ENCODE measurements at regions not wholly inside any gene's neighbourhood (a gene's known extent, or its start where the extent isn't known, plus 50 kb on each side); places are given as distances from the start of the nearest gene placed in this dataset.

DNA sequence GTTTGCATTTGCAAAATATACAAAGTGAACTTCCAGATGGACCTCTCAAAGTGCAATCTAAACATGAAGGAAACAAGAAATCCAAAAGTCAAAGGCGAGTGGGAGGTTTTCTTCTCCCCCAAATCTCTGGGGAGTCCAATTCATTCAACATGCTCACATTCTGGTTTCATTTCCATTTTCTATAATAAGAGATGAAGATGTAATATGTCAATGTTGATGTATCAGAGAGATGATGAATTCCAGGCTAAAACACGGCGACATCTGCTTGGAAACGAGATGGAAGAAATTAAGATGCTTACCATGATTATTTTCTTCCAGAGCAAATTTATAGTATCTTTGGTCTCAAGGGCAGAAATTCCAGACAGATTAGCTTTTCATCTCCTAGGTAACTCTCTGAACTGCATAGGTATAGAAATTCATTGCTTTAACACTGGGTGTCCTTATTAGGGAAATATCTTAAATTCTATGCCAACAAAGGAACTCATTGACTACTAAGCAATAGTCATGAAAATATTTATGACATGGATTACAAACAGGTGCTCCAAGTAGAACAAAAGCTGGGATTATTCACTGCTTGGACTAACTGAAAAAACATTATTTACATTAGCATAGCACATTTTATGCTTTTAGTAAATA is 287.9 kb downstream of the SEC61B start:
- H3K4me1 Mint-ChIP-seq, result peaks cover 20 to 23% of the 10 kb centered on the region in 2 experiments
- Histone ChIP-seq H3K23ac (ENCODE audit: insufficient read length, low read depth, low read length) (no peak overlapping the region), H3K79me1 (ENCODE audit: insufficient read depth, low read depth, low read length, poor library complexity, severe bottlenecking) (no peaks in the 10 kb centered on the region), H2BK20ac (ENCODE audit: low read depth, low read length, poor library complexity, severe bottlenecking) (no peak overlapping the region), H3K27me3 (ENCODE audit: insufficient read depth, low read length) (no peaks in the 10 kb centered on the region), H3K14ac (ENCODE audit: insufficient read depth, low read length) (no peak overlapping the region), H3K4ac (ENCODE audit: low read depth, low read length) (no peak overlapping the region), H2BK12ac (ENCODE audit: insufficient read length, low read depth, low read length) (no peak overlapping the region), H2BK15ac (ENCODE audit: low read depth, low read length) (no peak overlapping the region), H3K23me2 (ENCODE audit: insufficient read length, low read depth, low read length, poor library complexity, severe bottlenecking) (no peaks in the 10 kb centered on the region), H3K4me1 (ENCODE audit: insufficient read depth, low read length) (no peaks in the 10 kb centered on the region; the same call in 1 of the 2 replicates), H2AFZ (ENCODE audit: low read length) (no peak overlapping the region), H3K9me3 (ENCODE audit: control insufficient read depth, low read depth, low read length) (no peaks in the 10 kb centered on the region), H3K4me2 (ENCODE audit: insufficient read depth, insufficient read length, low read length) (no peak overlapping the region), H2BK120ac (ENCODE audit: low read depth, low read length, poor library complexity, severe bottlenecking) (no peak overlapping the region), H3K27ac (ENCODE audit: insufficient read length, low read depth, low read length) (no peak overlapping the region), H3K18ac (ENCODE audit: insufficient read length, low read depth, low read length) (no peak overlapping the region), H3T11ph (ENCODE audit: low read length) (no peak overlapping the region), H2AK5ac (ENCODE audit: insufficient read length, low read length) (no peak overlapping the region), H4K8ac (replicated peaks; ENCODE audit: insufficient read length, low read depth, low read length) (no peak overlapping the region), H4K20me1 (ENCODE audit: control insufficient read depth, insufficient read depth, insufficient read length) (no peaks in the 10 kb centered on the region), H4K5ac (ENCODE audit: insufficient read length, low read depth, low read length) (no peak overlapping the region), H3K79me2 (ENCODE audit: insufficient read depth, low read length) (no peaks in the 10 kb centered on the region), H3K9ac (ENCODE audit: extremely low read depth, insufficient read length, low read length) (no peak overlapping the region), H3K56ac (ENCODE audit: insufficient read length, low read depth, low read length) (no peak overlapping the region), H2BK5ac (ENCODE audit: insufficient read length, low read length) (no peak overlapping the region), H4K91ac (ENCODE audit: insufficient read length, low read depth, low read length) (no peak overlapping the region)
- WGBS (ENCODE audit: extremely low coverage, insufficient read length, low lambda C conversion rate), result no CpG with 5 or more reads among the region's 4 CpGs
- DNase-seq, result no peak
- H3K36me3 Mint-ChIP-seq (ENCODE audit: insufficient read depth in 1 of 3, low read depth in 3 of 3), result no peaks in the 10 kb centered on the region
- no peak overlapping the region for H3K27ac Mint-ChIP-seq
- H3K4me3 Mint-ChIP-seq, result no peak overlapping the region
- TF ChIP-seq, protein P1, sequence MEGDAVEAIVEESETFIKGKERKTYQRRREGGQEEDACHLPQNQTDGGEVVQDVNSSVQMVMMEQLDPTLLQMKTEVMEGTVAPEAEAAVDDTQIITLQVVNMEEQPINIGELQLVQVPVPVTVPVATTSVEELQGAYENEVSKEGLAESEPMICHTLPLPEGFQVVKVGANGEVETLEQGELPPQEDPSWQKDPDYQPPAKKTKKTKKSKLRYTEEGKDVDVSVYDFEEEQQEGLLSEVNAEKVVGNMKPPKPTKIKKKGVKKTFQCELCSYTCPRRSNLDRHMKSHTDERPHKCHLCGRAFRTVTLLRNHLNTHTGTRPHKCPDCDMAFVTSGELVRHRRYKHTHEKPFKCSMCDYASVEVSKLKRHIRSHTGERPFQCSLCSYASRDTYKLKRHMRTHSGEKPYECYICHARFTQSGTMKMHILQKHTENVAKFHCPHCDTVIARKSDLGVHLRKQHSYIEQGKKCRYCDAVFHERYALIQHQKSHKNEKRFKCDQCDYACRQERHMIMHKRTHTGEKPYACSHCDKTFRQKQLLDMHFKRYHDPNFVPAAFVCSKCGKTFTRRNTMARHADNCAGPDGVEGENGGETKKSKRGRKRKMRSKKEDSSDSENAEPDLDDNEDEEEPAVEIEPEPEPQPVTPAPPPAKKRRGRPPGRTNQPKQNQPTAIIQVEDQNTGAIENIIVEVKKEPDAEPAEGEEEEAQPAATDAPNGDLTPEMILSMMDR (conservative IDR thresholded peaks at IDR 0.05), result no peak
- no peaks in the 10 kb centered on the region for H3K9me3 Mint-ChIP-seq
- no peaks in the 10 kb centered on the region for H3K27me3 Mint-ChIP-seq (ENCODE audit: low read depth)
